Activated CD4-positive, alpha-beta memory T cell treated with anti-CD3 and anti-CD28 coated beads, Interleukin-2, amount 10 ng/mL, durations not matched to agents 7 days and 5 days (primary cell): ENCODE measurements at regions not wholly inside any gene's neighbourhood (a gene's known extent, or its start where the extent isn't known, plus 50 kb on each side); places are given as distances from the start of the nearest gene placed in this dataset.

ENCODE experiments used
- CTCF ChIA-PET: fragments of 350-600 bp; sonication (Branson Sonifier 250); formaldehyde crosslinking; loops from one replicate; lab custom pipeline; 2021; ENCODE audit warnings: antibody characterized with exemption, inconsistent platforms; lab: Charles Lee
- POLR2A ChIA-PET: fragments of 350-600 bp; sonication (Branson Sonifier 250); formaldehyde crosslinking; loops from one replicate; lab custom pipeline; 2021; ENCODE audit warnings: antibody characterized with exemption; lab: Charles Lee
- DNase-seq: peaks from one replicate; pipeline ENCODE4 v3.0.0-alpha.2; 2020
- H3K27ac Mint-ChIP-seq: one replicate; pipeline ENCODE4 v1.8.0; 2021; ENCODE audit warnings: mild to moderate bottlenecking, mixed read lengths
- H3K27me3 Mint-ChIP-seq: one replicate; pipeline ENCODE4 v1.8.0; 2021; ENCODE audit warnings: mixed read lengths
- H3K36me3 Mint-ChIP-seq: one replicate; pipeline ENCODE4 v1.8.0; 2021; ENCODE audit warnings: low read depth, mixed read lengths
- H3K4me1 Mint-ChIP-seq: one replicate; pipeline ENCODE4 v1.8.0; 2021; ENCODE audit warnings: mixed read lengths
- H3K4me3 Mint-ChIP-seq: one replicate; pipeline ENCODE4 v1.8.0; 2021; ENCODE audit warnings: mild to moderate bottlenecking, mixed read lengths
- H3K9me3 Mint-ChIP-seq: one replicate; pipeline ENCODE4 v1.8.0; 2021; ENCODE audit warnings: mixed read lengths

DNA sequence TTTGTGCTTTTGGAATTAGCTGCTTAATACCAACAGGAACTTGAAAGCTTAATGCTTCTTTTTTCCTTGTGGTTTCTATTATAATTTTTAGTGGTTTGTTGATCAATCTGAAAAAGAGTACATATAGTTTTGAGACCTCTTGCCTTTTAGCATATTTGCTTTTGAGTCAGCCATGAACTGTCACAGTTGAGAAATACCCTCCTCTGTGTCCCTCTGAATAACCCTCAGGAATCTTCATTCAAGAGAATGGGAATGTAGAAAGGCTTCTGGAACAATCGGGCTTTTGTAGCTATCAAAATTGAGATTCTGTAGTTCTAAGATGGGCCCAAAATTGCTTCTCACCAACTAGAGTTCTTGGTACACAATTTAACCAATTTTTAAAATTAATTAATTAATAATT is 451.1 kb upstream of the TRIB2 start:
- H3K27ac Mint-ChIP-seq, result no peak overlapping the region
- H3K4me1 Mint-ChIP-seq, result peaks cover 15% of the 10 kb centered on the region
- H3K9me3 Mint-ChIP-seq, result no peaks in the 10 kb centered on the region
- no peak for DNase-seq
- POLR2A ChIA-PET, result no interaction called here
- no peak overlapping the region for H3K4me3 Mint-ChIP-seq
- CTCF ChIA-PET, result no interaction called here
- peaks cover 2% of the 10 kb centered on the region for H3K27me3 Mint-ChIP-seq
- H3K36me3 Mint-ChIP-seq, result no peaks in the 10 kb centered on the region

- DNase-seq, result no peak
- H3K27ac Mint-ChIP-seq, result no peak overlapping the region
- no peaks in the 10 kb centered on the region for H3K36me3 Mint-ChIP-seq
- no peaks in the 10 kb centered on the region for H3K9me3 Mint-ChIP-seq
- peaks cover 24% of the 10 kb centered on the region for H3K4me1 Mint-ChIP-seq
- H3K27me3 Mint-ChIP-seq, result no peaks in the 10 kb centered on the region
- ChIA-PET POLR2A (no interaction called here), CTCF (no interaction called here)
- no peak overlapping the region for H3K4me3 Mint-ChIP-seq
Observed at GRCh38 chr2:12267042-12267441, 449.7 kb upstream of the TRIB2 start.

DNA sequence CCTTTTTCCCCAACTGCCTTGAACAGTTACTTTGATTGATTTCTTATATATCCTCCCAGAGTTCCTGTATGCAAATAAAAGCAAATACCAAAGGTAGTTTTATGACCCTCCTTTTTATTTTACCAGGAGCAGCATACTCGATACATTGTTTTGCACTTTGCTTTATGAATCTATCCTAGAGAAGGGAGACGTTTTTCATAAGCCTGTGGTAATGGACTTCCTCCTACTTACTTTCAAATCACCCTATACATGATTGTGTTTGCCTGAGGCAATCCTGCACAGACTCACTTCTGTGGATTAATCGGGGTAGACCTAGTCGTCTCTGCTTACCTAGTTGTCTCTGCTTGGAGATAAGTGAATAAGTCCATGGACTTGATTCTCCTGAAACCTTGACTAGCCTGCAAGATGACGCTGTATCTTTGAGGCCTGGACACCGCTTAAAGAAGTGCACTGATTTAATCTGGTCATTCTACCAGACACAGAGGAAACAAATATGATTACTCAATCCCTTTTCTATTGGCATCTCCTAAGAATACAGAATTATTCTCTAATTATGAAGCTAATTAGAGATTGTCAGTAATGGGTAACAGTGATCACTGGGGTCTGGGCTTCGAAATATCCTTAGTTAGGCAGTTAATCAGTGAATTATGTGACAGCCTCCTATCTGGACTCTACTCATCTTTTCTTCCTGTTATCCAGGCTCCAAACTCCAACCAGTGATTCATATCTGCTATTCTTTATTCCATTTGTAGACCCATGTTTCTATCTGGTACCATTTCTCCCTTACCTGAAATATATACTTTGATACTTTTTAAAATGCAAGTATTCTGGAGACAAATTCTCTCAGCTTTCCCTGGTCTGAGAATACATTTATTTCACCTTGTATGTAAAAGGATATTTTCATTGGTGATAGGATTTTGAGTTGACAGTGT is 447.4 kb upstream of the TRIB2 start:
- Mint-ChIP-seq H3K36me3 (no peaks in the 10 kb centered on the region), H3K27ac (no peak overlapping the region), H3K27me3 (no peaks in the 10 kb centered on the region), H3K4me3 (no peak overlapping the region), H3K4me1 (peaks cover 30% of the 10 kb centered on the region), H3K9me3 (no peaks in the 10 kb centered on the region)
- no peak for DNase-seq
- POLR2A ChIA-PET, result no interaction called here
- CTCF ChIA-PET, result no interaction called here

GRCh38 chr2:12270876-12271588 is 445.7 kb upstream of the TRIB2 start:
- H3K36me3 Mint-ChIP-seq, result no peaks in the 10 kb centered on the region
- peak; percentile 22 for DNase-seq
- no peak overlapping the region for H3K4me3 Mint-ChIP-seq
- ChIA-PET CTCF (interaction anchor here (0.6 to 2.3 kb wide), 8 partner anchors 15 to 660 kb away, joined by 3 to 12 read pairs (median 3); partner anchors contain the start of gene TRIB2), POLR2A (interaction anchor here (0.8 to 2.0 kb wide), 4 partner anchors 16 to 445 kb away, joined by 3 to 14 read pairs (median 6); partner anchors contain the start of gene TRIB2)
- H3K27me3 Mint-ChIP-seq, result peaks cover 2% of the 10 kb centered on the region
- peaks cover 21% of the 10 kb centered on the region for H3K4me1 Mint-ChIP-seq
- no peaks in the 10 kb centered on the region for H3K9me3 Mint-ChIP-seq
- H3K27ac Mint-ChIP-seq, result peak overlapping the region; percentile 38

GRCh38 chr2:12271589-12271984 is 445.1 kb upstream of the TRIB2 start:
- Mint-ChIP-seq H3K4me1 (peaks cover 18% of the 10 kb centered on the region), H3K27me3 (peaks cover 2% of the 10 kb centered on the region), H3K27ac (peak overlapping the region; percentile 38), H3K36me3 (no peaks in the 10 kb centered on the region), H3K9me3 (no peaks in the 10 kb centered on the region), H3K4me3 (no peak overlapping the region)
- DNase-seq, result no peak
- POLR2A ChIA-PET, result interaction anchor here (1.0 to 2.0 kb wide), 3 partner anchors 15 to 445 kb away, joined by 3 to 14 read pairs (median 8); partner anchors contain the start of gene TRIB2
- CTCF ChIA-PET, result interaction anchor here (0.7 to 2.3 kb wide), 9 partner anchors 15 to 681 kb away, joined by 3 to 12 read pairs (median 3); partner anchors contain the start of gene TRIB2

DNA sequence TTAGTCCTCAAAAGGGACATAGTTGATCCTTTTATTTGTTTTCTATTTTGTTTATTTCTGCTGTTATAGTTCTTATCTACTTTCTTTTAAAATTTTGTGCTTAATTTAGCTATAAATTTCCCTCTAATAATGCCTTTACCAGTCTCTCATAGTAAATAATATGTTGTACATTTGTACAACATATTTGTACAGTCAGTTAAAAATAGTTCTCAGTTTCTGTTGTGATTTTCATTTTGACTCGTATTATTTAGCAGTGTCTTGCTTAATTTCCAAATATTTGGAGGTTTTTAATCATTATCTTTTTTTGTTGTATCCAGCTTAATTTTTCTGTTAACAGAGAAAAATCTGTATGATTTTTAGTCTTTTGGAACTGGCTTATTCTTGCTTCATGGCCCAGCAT is 443.6 kb upstream of the TRIB2 start:
- ChIA-PET CTCF (no interaction called here), POLR2A (no interaction called here)
- DNase-seq, result no peak
- Mint-ChIP-seq H3K27me3 (peaks cover 7% of the 10 kb centered on the region), H3K27ac (no peak overlapping the region), H3K9me3 (no peaks in the 10 kb centered on the region), H3K36me3 (no peaks in the 10 kb centered on the region), H3K4me1 (peaks cover 18% of the 10 kb centered on the region), H3K4me3 (no peak overlapping the region)

- ChIA-PET POLR2A (no interaction called here), CTCF (no interaction called here)
- no peaks in the 10 kb centered on the region for H3K36me3 Mint-ChIP-seq
Observed at GRCh38 chr2:12274591-12274990, 442.1 kb upstream of the TRIB2 start.

DNA sequence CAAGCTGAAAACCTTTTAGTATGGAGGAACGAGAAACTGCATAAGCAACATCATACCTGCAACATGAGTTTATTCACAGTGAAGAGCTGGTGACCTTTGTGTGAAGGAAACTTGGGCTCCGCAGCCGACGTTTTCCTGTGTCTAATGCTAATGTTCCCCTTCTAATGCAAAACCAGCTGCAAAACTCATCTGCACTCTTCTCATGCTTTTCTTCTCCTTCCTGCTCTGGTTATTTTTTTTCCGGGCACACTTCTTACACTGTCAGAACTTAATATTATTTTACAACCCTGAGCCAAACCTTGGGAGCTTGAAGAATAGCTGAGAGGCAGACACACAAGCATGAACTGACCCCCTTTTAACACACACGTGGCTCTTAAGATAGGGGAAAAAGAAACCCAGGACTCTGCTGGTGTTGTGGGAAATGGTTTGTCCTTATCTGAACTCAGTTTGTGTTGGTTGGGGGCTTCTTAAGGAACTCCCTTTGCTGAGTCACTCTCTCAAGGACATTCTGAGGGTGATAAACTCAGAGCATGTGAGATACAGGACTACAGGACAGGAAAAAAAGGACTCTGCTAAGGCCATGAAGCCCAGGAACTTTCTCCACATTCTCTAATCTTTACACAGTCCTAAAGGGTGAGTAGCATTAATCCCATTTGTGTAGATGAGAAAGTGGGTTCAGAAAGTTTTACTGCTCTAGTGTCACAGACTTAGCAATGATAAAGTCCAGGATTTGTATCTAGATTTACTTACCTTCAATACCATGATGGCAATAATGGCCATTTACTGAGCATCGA is 439.3 kb upstream of the TRIB2 start:
- peaks cover 9% of the 10 kb centered on the region for H3K27me3 Mint-ChIP-seq
- no peak overlapping the region for H3K27ac Mint-ChIP-seq
- H3K4me1 Mint-ChIP-seq, result peaks cover 7% of the 10 kb centered on the region
- H3K4me3 Mint-ChIP-seq, result no peak overlapping the region
- H3K9me3 Mint-ChIP-seq, result no peaks in the 10 kb centered on the region
- ChIA-PET POLR2A (no interaction called here), CTCF (no interaction called here)
- no peaks in the 10 kb centered on the region for H3K36me3 Mint-ChIP-seq
- DNase-seq, result no peak

More at GRCh38 chr2:12274591-12274990, 442.1 kb upstream of the TRIB2 start:
- H3K27me3 Mint-ChIP-seq, result peaks cover 7% of the 10 kb centered on the region
- no peak for DNase-seq
- H3K4me3 Mint-ChIP-seq, result no peak overlapping the region
- no peaks in the 10 kb centered on the region for H3K9me3 Mint-ChIP-seq
- H3K4me1 Mint-ChIP-seq, result peaks cover 18% of the 10 kb centered on the region
- no peak overlapping the region for H3K27ac Mint-ChIP-seq

GRCh38 chr2:12278217-12278750 is 438.5 kb upstream of the TRIB2 start:
- Mint-ChIP-seq H3K4me1 (peaks cover 2% of the 10 kb centered on the region), H3K27ac (no peak overlapping the region), H3K36me3 (no peaks in the 10 kb centered on the region), H3K27me3 (peaks cover 9% of the 10 kb centered on the region), H3K9me3 (no peaks in the 10 kb centered on the region), H3K4me3 (no peak overlapping the region)
- CTCF ChIA-PET, result no interaction called here
- DNase-seq, result no peak
- POLR2A ChIA-PET, result no interaction called here

- CTCF ChIA-PET, result no interaction called here
- Mint-ChIP-seq H3K4me3 (no peak overlapping the region), H3K27me3 (peaks cover 11% of the 10 kb centered on the region), H3K9me3 (no peaks in the 10 kb centered on the region), H3K36me3 (no peaks in the 10 kb centered on the region), H3K4me1 (peaks cover 26% of the 10 kb centered on the region), H3K27ac (no peak overlapping the region)
- DNase-seq, result no peak
- POLR2A ChIA-PET, result no interaction called here
Observed at GRCh38 chr2:12282780-12283695, 433.7 kb upstream of the TRIB2 start.

GRCh38 chr2:12284037-12284436 is 432.7 kb upstream of the TRIB2 start:
- ChIA-PET CTCF (no interaction called here), POLR2A (no interaction called here)
- no peak overlapping the region for H3K27ac Mint-ChIP-seq
- H3K4me3 Mint-ChIP-seq, result no peak overlapping the region
- peaks cover 28% of the 10 kb centered on the region for H3K4me1 Mint-ChIP-seq
- no peaks in the 10 kb centered on the region for H3K9me3 Mint-ChIP-seq
- no peaks in the 10 kb centered on the region for H3K36me3 Mint-ChIP-seq
- no peak for DNase-seq
- H3K27me3 Mint-ChIP-seq, result peaks cover 11% of the 10 kb centered on the region

DNA sequence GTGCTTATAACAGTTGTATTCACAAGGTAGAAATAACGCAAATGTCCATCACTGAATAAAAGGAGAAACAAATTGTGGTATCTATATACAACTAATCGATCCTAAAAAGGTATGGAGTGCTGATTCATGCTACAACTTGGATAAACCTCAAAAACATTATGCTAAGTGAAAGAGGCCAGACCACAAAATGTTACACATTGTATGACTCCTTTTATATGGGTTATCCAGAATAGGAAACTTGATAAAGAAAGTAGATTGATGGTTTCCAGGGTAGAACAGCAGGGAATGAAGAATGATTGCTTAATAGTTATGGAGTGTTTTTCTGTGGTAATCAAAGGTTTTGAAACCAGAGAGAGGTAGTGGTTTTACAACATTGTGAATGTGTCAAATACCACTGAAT is 432.2 kb upstream of the TRIB2 start:
- DNase-seq, result no peak
- Mint-ChIP-seq H3K4me3 (no peak overlapping the region), H3K27me3 (peaks cover 11% of the 10 kb centered on the region), H3K4me1 (peaks cover 28% of the 10 kb centered on the region), H3K36me3 (no peaks in the 10 kb centered on the region), H3K9me3 (no peaks in the 10 kb centered on the region), H3K27ac (no peak overlapping the region)
- POLR2A ChIA-PET, result no interaction called here
- CTCF ChIA-PET, result no interaction called here
